HG03045 (cell line): ENCODE measurements at regions not wholly inside any gene's neighbourhood (a gene's known extent, or its start where the extent isn't known, plus 50 kb on each side); places are given as distances from the start of the nearest gene placed in this dataset.
"Not testable (repeated sequence)": the region's sequence is repeated elsewhere in the genome, so short reads cannot be mapped to it uniquely, and the experiment has no call there.

Source experiments
- ATAC-seq: cut with Tn5 transposase; IDR thresholded peaks from one replicate; pipeline ENCODE4 v1.9.1; 2021; ENCODE audit warnings: mild to moderate bottlenecking, moderate library complexity; ENCODE audit not compliant: unreplicated experiment

- no peak for ATAC-seq
Observed at GRCh38 chr17:64773836-64774761, 112.0 kb upstream of the SMURF2 start.

- ATAC-seq, result no peak
Observed at GRCh38 chr17:64773386-64773835, 111.3 kb upstream of the SMURF2 start.

- ATAC-seq, result no peak
Observed at GRCh38 chr17:64772845-64773299, 110.8 kb upstream of the SMURF2 start.

GRCh38 chr17:64771980-64772844 is 110.1 kb upstream of the SMURF2 start:
- ATAC-seq, result no peak

- no peak for ATAC-seq
Observed at GRCh38 chr17:64769712-64770111, 107.6 kb upstream of the SMURF2 start.

GRCh38 chr17:64767269-64767997 is 105.3 kb upstream of the SMURF2 start:
- ATAC-seq, result no peak

- ATAC-seq, result no peak
Observed at GRCh38 chr17:64765191-64765889, 103.2 kb upstream of the SMURF2 start.

- ATAC-seq, result no peak
Observed at GRCh38 chr17:64750891-64751677, 89.0 kb upstream of the SMURF2 start.

GRCh38 chr17:64750478-64750877 is 88.4 kb upstream of the SMURF2 start:
- ATAC-seq, result no peak

GRCh38 chr17:64749306-64749705 is 87.2 kb upstream of the SMURF2 start:
- no peak for ATAC-seq

- ATAC-seq, result no peak
Observed at GRCh38 chr17:64747938-64748540, 85.9 kb upstream of the SMURF2 start.

- no peak for ATAC-seq
Observed at GRCh38 chr17:64742326-64742725, 80.2 kb upstream of the SMURF2 start.

- ATAC-seq, result not testable (repeated sequence)
Observed at GRCh38 chr17:64741916-64742315, 79.8 kb upstream of the SMURF2 start.

- ATAC-seq, result no peak
Observed at GRCh38 chr17:64741038-64741641, 79.0 kb upstream of the SMURF2 start.

- ATAC-seq, result no peak
Observed at GRCh38 chr17:64739316-64740058, 77.4 kb upstream of the SMURF2 start.

- ATAC-seq, result no peak
Observed at GRCh38 chr17:64736804-64737492, 74.8 kb upstream of the SMURF2 start.

- no peak for ATAC-seq
Observed at GRCh38 chr17:64732336-64733006, 70.4 kb upstream of the SMURF2 start.
